Vagina (tissue), 2 donors: ENCODE measurements at regions not wholly inside any gene's neighbourhood (a gene's known extent, or its start where the extent isn't known, plus 50 kb on each side); places are given as distances from the start of the nearest gene placed in this dataset.

ENCODE experiments used
- POLR2A ChIP-seq, 2 donors: fragments of 450-650 bp; IDR thresholded peaks; one replicate each; pipeline ENCODE4 v1.6.1; 2017; ENCODE audit warnings: antibody characterized with exemption in 2 of 2, mild to moderate bottlenecking in 2 of 2, moderate library complexity in 2 of 2
- POLR2AphosphoS5 ChIP-seq, 2 donors: sonication (generic); formaldehyde crosslinking; IDR thresholded peaks; one replicate each; pipeline ENCODE4 v1.9.0; 2017; ENCODE audit warnings: antibody characterized with exemption in 2 of 2, mild to moderate bottlenecking in 2 of 2, low read depth in 1 of 2; ENCODE audit not compliant: insufficient read depth in 1 of 2
- TF ChIP-seq, protein P1 (sequence below), 3 experiments: fragments of 450-650 bp in 2 of 3; fragments of 200-600 bp in 1 of 3; sonication (generic) in 1 of 3; IDR thresholded peaks; one replicate each; pipeline ENCODE4 v1.5.1; 2017 to 2019; ENCODE audit warnings: antibody characterized with exemption in 3 of 3, mild to moderate bottlenecking in 2 of 3, moderate library complexity in 2 of 3

DNA sequence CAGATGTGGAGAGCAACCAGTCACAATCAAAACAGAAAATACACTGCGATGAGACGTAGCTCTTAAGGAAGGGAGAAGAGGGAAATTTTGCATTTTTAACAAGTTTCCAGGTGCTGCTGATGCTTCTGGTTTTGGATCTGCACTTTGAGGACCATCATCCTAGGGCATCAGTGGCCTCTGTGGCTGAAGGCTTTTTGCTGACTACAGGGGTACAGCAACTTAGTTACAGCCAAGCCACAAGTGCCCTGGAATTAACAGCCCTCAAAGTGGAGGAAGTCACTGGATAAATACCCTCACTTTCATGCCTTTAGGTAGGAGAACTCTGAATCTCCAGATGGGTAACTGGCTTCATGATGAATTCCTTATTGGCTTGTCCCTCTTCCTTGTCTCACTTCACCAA, 700.9 kb downstream of the TMEM182 start:
- TF ChIP-seq, protein P1, sequence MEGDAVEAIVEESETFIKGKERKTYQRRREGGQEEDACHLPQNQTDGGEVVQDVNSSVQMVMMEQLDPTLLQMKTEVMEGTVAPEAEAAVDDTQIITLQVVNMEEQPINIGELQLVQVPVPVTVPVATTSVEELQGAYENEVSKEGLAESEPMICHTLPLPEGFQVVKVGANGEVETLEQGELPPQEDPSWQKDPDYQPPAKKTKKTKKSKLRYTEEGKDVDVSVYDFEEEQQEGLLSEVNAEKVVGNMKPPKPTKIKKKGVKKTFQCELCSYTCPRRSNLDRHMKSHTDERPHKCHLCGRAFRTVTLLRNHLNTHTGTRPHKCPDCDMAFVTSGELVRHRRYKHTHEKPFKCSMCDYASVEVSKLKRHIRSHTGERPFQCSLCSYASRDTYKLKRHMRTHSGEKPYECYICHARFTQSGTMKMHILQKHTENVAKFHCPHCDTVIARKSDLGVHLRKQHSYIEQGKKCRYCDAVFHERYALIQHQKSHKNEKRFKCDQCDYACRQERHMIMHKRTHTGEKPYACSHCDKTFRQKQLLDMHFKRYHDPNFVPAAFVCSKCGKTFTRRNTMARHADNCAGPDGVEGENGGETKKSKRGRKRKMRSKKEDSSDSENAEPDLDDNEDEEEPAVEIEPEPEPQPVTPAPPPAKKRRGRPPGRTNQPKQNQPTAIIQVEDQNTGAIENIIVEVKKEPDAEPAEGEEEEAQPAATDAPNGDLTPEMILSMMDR (IDR thresholded peaks at IDR 0.05), result no peak
- TF ChIP-seq POLR2A (IDR thresholded peaks at IDR 0.05) (no peak), POLR2AphosphoS5 (IDR thresholded peaks at IDR 0.05; ENCODE audit: insufficient read depth in 1 of 2, low read depth in 1 of 2) (no peak)
